DMS 273 treated with DMSO at 0.1 percent for 48 hours (cell line): ENCODE measurements at regions not wholly inside any gene's neighbourhood (a gene's known extent, or its start where the extent isn't known, plus 50 kb on each side); places are given as distances from the start of the nearest gene placed in this dataset.
"Not testable (repeated sequence)": the region's sequence is repeated elsewhere in the genome, so short reads cannot be mapped to it uniquely, and the experiment has no call there.

Source experiments
- DNase-seq: peaks from one replicate; lab custom pipeline; 2025; lab: John Stamatoyannopoulos, UW

DNA sequence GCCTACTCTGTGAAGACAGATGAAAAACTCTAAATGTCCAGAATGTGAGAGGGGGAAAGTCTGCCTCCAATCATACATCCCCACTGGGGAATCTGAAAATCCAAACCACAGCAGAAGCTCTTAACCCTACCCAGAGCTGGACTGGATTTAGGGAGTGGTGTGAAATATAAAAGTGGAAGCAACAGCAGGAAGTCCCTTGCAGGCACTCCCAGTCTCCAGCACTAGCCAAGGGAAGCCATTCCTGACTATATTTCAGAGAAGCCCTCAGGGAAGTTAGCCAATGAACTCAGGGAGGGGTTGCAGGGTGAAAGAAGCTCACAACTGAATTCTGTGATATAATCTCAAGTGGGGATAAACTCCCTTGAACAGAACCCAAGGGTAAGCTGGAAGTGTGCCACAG is 51.5 kb downstream of the CRPPA start:
- DNase-seq, result no peak

DNA sequence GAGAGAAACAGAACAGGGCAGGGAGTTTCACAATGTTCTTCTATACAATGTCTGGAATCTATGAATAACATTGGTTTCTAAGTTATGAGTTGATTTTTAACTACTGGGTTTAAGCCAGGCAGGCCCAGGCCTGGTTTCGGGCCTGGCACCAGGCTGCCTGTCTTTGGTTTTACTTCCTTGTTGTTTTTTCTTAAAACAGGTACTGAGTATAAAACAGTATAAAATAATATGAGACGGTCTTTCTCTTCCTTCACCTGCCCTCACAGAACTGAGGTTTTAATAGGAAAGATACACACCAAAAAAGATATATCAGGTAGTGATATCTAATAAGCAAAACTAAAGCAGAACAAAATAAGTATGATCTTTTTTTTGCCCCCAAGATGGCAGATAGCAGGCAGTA is 52.0 kb downstream of the CRPPA start:
- not testable (repeated sequence) for DNase-seq

DNA sequence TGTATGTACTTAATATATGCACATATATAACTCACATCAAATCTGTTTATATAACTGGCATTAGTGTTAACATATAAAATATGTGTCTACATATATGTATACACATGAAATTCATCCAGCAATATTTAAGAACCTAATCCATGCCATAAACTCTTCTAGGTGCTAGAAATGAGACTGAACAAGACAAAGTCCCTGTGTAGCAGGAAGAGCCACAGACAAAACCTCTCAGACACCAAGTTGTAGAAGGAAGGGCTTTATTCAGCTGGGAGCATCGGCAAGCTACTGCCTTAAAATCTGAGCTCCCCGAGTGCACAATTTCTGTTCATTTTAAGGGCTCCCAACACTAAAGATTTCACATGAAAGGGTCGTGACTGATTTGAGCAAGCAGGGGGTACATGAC is 52.5 kb downstream of the CRPPA start:
- DNase-seq, result no peak

DNA sequence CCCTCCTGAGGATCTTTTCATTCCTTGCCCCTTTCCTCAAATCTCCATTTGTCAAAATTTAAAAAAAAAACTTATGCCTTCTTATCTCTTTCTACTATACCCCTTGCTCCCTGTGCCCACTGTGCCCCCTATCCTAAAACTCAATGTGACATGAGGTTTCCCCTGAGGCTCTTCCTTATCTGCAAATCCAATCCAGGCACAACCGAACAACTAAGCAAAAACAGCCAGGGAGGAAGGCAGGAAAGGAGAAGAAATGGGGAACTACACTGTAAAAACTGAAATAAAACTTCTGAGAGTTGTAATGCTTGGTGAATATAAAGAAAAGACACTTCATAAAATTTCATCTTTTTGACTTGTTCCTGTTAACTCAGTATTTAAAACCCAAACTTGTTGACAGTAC is 54.2 kb downstream of the CRPPA start:
- DNase-seq, result no peak

DNA sequence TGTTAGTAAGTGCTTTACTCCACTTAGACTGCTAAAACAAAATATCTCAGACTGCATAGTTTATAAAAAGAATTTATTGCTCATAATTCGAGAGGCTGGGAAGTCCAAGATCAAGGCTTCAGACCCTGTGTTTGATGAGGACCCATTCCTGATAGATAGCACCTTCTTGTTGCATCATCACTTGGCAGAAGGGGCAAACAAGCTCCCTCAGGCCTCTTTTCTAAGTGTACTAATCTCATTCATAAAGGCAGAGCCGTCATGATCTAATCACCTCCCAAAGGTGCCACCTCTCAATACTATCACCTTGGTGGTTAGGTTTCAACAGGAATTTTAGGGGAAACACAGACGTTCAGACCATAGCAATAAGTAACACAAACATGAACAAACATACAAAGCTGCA is 55.4 kb downstream of the CRPPA start:
- DNase-seq, result no peak

DNA sequence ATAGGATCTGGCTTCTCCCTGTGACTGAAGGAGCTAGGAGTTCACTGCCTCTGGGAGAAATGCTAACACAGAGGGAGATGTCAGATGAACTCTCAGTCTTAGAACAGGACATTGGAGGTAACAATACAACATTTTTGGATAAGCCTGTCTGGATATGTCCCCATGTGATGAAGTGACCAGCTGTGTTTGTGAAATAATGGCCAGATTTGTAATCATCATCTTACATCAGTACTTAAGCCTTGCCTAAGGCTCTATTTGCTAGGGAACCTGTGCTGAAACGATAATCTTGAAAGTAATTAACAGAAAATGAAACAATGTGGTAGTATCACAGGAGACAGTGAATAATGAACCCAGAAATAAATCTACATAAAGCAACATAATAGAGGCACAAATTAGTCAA is 56.2 kb downstream of the CRPPA start:
- DNase-seq, result no peak

DNA sequence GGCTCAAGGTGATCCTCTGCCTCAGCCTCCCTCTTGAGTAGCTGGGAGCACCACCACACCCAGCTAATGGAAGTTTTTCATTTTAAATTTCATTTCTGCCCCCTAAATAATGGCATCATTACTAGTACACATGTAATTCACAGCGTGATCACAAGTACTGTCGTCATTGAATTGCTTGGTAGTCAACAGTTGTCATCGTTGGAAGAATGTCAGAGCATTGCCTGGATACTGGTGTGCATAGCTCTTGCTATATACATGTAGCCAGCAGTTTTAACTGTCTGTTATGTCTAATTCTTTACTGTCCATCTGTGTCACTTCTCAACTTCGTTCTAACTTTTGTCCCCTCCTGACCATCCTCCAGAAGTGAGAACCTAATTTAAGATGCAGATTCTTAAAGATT is 62.1 kb downstream of the CRPPA start:
- DNase-seq, result no peak

DNA sequence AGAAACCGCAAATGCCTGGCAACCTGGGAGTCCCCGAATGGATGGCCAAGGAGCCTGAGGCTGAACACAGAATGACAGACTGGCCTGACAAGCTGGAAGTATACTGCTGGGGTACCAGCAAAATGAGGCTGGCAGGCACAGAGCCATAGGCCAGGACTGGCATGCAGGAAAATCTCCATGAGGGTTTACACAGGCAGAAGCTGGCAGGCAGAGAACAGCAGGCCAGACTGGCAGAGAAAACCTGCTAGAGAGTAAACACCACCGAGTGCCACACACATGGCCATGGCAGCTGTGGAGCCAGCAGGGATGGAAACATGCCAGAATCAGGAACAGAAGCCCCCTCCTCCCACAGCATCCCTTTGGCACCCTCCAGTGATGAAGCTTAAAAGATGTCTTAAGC is 63.4 kb downstream of the CRPPA start:
- peak; percentile 96 for DNase-seq

DNA sequence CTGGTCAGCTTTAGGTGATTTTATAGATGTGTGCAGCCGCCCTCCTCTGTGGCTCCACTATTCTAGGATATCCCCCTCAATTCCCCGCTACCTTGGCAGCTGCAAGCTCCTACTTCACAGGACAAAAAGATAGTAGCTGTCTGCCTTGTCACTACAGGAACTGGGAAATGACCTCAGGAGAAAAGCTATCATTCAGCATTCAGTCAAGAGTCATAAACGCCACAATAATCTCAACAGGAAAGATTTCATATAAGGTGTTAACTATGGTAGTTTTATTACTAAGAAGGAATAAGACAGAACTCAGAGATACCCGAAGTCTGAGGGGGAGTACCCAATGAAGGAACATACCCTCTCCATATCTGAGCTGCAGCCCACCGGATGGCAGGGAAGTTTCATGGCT is 63.9 kb downstream of the CRPPA start:
- DNase-seq, result no peak

DNA sequence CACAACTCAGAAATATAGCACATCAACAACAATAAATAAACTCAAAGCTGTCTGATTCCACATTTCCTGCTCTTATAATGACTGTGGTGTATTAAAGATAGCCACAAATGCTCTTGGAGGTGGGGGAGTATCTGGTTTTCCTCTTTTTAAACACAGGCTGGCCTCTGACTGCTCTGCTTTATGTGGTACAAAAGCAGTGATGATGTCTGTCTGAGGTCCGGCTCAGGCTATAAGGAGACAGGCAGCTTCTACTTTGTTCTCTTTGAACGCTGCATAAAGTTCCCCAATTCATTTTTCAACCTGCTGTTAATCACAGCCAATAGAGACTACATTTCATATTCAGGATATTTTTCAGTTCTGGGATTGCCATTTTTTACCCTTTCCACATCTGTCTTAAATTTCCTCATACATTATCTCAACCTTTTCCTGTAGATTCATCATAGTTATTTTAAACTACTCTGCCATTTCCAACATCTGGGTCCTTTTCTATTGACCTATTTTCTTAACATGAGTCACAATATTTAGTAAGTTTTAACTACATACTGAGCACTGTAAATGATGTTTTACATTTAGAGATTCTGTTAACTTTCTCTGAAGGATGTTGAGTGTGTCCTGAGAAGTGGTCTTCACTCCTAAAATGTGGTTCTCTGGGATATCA is 64.9 kb downstream of the CRPPA start:
- no peak for DNase-seq

DNA sequence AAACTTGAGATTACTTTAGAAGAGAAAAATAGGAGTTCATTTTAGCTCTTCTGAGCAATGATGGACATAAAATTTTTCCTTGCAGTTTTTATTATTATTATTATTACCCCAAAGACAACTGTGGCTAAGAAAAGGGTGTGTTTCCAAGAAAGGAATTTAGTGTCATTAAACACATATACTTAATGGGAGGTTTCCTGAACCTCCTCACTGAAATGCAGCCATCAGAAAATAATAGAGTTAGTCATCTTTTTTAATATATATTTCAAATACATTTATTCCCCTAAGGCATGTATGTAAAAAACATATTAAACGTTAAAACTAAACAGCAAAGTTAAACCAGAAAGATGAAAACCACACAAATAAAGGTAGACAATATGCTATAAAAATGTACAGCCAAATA is 66.8 kb downstream of the CRPPA start:
- no peak for DNase-seq

DNA sequence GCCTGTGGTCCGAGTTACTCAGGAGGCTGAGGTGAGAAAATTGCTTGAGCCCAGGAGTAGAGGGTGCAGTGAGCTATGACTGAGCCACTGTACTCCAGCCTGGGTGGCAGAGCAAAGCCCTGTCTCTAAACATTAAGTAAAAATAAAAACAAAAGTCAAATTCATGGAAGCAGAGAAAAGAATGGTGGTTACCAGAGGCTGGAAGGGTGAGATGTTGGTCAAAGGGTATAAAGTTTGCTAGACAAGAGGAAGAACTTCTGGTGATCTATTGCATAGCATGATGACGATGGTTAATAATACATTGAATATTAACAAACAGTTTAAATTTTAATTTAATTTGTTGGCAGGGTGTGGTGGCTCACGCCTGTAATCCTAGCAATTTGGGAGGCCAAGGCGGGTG is 68.1 kb downstream of the CRPPA start:
- no peak for DNase-seq

DNA sequence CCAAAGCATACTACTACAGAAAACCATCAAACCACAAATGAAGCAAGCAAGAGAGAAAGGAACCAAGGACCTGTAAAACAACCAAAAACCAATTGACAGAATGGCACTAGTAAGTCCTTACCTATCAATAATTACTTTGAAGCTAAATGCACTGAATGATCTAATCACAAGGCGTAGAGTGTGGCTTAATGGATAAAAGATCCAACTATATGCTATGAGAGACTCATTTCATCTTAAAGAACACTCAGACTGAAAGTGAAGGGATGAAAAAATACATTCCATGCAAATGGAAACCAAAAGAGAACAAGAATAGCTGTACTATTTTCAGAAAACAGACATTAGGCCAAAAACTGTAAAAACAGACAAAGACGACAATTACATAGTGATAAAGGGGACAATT is 70.7 kb downstream of the CRPPA start:
- DNase-seq, result no peak

DNA sequence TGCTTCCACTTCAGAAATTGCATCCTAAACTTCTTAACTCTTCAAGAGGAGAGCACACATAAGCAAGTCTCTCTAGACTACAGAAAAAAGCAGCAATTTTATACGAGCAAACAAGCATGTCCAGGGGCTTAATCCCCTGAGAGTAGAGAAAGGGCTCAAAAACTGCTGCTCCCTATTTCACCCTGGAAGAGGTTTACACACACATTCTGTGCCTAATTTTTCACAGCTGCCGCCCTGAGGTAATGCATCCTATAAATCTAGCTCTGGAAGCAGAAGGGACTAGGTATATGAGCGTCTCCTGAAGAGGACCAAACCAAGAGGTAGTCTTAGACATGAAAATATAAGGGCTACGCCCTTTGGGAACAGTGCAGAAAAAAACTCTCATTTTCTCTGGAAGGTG is 73.1 kb downstream of the CRPPA start:
- DNase-seq, result no peak

DNA sequence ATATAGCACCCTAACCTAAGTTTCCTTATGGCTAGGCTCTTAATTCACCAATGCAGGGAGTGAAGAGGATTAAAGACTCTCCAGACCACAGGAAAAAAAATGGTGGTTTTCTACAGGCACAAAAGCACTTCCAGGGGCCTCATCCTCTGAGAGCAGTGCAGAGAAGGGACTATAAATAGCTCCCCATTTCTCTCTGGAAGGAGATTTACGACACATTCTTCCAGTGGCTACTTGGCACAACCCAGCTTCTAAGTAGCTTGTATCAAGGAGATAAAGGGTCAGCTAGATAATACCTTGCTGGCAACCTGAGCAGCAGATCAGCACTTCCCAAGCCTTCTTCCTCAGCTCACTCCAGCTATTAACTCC is 73.5 kb downstream of the CRPPA start:
- no peak for DNase-seq

DNA sequence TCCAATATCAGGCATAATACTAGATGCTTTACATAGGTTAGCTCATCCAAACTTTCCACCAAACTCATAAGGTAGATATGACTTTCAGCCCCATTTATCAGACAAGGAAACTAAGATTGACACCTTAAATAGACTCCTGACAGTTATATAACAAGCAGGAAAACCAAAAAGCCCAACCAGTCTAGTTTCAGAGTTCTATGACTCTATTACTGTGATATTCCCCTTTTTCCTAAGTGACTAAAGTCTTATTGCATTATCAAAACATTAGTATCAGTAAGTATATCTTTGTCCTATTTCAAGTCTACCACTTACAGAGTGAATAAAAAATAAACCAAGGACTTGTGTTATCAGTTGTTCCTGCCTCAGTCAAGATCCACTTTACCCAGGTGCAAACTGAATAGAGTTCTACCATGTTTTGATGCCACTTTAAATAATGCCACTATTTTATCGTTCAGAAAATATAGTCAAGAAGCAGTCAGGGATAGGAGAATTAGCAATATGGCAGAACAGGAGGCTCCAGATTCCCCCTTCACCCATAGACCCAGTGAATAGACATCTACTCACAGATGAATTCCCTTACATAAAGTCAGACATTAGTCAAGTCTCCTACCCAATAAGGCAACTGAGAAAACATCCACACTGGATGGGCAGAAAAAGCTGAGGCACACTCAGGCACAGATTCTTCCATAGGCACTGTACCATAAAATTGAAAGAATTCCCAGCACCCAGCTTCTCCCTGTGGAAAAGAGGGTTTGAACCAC is 74.1 kb downstream of the CRPPA start:
- no peak for DNase-seq

DNA sequence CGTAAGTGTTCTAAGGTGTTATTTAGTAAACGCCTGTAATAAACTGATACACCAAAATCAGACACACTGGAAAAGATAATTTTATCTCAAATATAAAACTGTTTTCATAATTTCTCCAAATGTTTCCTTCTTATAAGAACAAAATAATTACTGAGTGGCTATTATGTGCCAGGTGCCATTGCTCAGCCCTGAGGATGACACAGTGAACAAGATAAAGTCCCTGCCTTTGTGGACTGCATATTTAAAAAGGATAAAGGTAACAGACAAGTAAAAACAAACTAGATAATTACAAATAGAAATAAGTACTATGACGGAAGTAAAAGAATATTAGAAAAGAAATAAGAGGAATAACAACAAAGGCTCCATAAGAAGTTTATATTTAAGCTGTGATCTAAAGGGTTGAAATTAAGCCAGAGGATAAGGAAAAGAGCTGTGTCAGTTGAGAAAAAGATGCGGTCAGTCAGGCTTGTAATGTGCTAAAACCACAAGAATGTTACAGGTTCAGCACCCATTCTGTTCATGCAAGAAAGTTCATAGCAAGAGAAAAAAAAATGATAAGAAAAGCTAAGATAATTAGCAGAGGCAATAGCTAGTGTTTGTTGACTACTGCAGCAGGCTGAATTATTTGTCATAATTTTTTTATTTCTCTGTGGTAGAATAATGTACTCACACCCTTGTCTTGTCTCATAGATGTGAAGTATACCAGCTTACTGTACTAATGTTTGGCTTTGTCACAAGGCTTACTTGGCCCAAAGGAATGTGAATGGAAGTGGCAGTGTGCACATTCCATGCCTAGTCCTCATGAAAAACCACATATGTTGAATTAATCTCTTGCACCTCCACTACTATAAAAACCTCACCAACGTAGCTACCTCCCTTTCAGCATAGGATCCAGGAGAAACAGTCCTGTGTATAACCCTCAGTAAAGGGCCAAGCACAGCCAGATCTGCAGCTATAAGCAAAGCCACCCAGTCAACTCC is 75.1 kb downstream of the CRPPA start:
- no peak for DNase-seq

DNA sequence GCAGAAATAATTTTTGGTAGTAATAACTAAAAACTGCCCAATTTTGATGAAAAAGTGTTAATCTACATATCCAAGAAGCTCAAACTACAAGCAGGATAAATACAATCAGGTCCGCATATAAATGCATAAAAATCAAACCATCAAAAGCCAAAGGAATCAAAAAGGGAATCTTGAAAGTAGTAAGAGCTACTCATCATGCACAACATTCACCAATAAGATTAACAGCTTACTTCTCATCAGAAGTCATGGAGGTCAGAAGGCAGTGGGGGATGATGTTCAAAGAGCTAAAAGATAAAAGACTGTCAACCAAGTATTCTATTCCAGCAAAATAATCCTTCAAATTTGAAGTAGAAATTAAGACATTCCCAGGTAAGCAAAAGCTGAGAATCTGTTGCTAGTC is 76.4 kb downstream of the CRPPA start:
- no peak for DNase-seq

DNA sequence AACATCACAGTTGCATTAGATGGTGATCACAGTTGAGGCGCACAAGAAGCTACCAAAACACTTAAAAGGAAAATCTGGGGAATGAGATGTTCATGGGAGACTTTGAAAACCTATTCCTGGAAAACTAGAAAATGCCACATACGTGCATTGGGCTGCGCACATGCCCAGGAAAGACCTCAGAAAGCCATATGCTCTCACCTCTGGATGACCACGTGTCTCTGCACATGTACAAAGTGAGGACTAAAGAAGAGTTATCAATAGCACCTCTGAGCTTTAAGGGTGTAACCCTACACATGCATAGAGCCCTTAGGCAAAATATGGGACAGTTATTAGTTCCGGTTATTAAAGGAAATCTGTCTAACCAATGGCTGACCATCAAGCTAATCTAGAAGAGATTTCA is 77.7 kb downstream of the CRPPA start:
- DNase-seq, result no peak

DNA sequence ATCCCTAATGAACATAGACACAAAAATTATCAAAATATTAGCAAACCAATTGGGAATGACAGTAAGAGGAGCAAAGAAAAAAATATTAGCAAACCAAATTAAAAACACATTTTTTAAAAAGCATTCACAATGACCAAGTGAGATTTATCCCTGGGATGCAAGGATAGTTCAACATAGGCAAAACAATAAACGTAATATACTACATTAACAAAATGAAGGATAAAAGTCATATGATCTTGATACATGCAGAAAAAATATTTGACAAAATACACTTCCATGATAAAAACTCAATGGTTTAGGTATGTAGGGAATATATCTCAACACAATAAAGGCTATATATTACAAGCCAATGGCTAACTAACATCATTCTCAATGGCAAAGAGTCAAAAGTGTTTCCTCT is 83.3 kb downstream of the CRPPA start:
- DNase-seq, result no peak

DNA sequence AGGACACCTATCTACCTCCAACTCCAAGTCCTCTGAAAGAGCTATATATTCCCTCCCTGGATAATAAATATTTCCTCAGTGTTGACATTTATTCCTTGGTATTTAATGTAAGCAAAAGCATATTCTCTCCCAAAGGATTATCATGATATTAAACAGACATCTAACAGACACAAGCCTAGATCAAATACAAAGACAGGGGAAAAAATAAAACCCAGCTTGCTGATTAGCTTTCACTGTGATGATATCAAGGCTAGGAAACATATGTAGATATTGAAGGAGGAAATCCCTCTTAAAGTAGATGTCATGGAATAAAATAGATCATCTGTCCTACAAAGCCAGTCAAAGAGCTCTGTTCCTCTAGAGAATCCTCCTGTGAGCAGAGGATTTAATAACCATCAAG is 95.2 kb downstream of the CRPPA start:
- no peak for DNase-seq

DNA sequence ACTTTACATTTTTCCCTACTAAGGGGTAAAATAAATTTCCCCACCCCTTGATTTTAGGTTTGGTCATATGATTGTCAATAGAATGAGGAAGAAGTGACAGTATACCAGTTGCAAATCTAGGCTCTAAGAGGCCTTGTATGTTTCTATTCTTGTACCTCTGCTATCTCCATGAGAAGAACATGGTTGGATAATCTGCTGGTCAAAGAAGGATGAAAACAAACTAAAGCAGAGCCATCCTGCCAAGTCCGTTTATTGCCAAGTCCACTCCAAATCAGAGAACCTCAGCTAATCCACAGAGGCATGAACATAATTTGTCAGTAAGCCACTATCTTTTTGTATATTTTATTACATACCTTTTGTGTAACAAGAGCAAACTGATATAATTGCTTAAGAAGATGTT is 98.0 kb downstream of the CRPPA start:
- no peak for DNase-seq

DNA sequence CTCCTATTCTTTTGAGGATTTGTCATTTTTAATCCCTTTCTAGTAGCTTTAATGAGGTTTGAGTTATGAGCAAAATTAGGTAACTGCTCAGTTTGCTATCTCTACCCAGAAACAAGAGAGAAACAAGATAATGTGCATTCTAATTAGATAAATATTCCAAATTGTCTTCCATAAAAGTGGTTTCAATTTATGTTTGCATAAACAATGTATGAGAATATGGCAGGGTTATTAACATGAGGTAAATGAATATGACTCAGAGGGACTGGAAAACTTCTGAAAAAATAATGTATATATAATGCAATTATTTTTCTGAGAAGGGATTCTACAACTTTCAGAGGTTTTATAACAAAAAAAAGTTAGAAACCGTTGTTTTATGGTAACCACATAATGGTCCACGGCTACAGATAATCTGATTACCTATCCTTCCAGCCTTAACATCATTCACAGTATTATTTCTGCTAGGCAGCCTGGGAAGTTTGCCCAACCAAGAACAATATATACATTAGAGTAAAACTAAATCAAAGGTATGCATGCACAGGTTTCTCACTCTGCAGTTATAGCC is 101.2 kb downstream of the CRPPA start:
- no peak for DNase-seq
